GM21381 (cell line): ENCODE measurements at regions not wholly inside any gene's neighbourhood (a gene's known extent, or its start where the extent isn't known, plus 50 kb on each side); places are given as distances from the start of the nearest gene placed in this dataset.
"Not testable (repeated sequence)": the region's sequence is repeated elsewhere in the genome, so short reads cannot be mapped to it uniquely, and the experiment has no call there.

Source experiments
- ATAC-seq: cut with Tn5 transposase; IDR thresholded peaks from one replicate; pipeline ENCODE4 v1.9.1; 2021; ENCODE audit warnings: mild to moderate bottlenecking, moderate library complexity; ENCODE audit not compliant: unreplicated experiment

- ATAC-seq: no peak
These were observed 507.7 kb downstream of the FAM181B start for GRCh38 chr11:82225930-82226329.

- ATAC-seq: no peak
These were observed 508.2 kb downstream of the FAM181B start for GRCh38 chr11:82225502-82225901.

GRCh38 chr11:82216927-82217570 lies 516.6 kb downstream of the FAM181B start:
- no peak for ATAC-seq

- no peak for ATAC-seq
These were observed 523.7 kb downstream of the FAM181B start for GRCh38 chr11:82210011-82210410.

- no peak for ATAC-seq
These were observed 538.4 kb downstream of the FAM181B start for GRCh38 chr11:82195283-82195682.

GRCh38 chr11:82194521-82194920 lies 539.1 kb downstream of the FAM181B start:
- ATAC-seq: no peak

DNA sequence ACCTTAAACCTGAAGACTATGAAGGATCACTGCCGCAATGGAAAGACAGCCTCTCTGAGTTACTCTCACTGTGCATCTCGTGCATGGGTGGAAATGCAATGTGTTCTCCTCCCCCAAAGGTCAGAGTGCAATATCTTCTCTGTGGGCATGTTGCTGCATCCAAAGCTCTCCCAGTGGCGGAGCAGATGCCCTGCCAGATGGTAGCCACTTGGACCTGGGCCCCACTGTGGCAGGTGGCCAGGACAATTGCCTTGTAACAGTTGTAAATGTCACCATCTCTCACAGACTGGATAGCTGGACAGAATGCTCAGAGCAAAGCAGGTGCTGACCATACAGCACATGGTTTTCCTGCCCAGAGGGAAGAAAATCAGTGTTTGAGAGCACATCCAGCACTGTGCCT lies 542.0 kb downstream of the FAM181B start:
- ATAC-seq: no peak

DNA sequence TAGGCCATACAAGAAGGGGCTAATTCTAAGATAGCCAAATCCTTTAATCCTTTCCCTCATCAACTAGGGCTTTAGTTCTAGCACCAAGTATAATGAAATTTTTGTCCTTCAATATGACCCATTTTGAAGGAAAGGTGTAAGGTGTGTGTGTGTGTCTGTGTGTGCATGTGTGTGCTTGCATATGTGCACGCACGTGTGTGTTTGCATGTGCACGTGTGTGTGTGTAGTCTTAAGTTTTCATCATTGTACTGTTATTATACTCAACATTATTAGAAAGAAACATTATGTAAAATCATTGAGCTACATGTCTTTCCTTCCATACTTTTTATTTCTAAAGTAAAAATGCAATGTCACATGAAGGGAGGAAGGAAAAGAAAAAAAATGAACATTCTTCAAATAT lies 547.7 kb downstream of the FAM181B start:
- ATAC-seq: no peak

- no peak for ATAC-seq
These were observed 548.7 kb downstream of the FAM181B start for GRCh38 chr11:82184966-82185365.

DNA sequence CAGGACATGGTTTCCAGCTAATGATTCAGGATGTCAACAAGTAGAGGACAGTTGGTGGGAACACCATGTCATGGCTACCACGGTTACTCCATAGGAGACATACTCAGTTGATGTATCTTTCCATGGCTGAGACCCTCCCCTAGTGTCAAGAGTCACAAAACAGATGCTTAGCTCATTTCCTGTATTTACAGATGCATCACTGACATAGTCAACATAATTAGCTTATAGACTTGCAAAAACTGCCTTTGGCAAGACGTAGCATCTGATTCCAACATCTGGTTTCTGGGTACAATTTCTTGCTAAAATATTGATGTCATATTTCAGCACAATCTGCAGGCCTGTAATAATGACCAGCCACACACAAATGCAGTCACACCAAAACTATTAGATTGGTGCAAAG lies 550.3 kb downstream of the FAM181B start:
- no peak for ATAC-seq

GRCh38 chr11:82182697-82183096 lies 551.0 kb downstream of the FAM181B start:
- ATAC-seq: not testable (repeated sequence)

- not testable (repeated sequence) for ATAC-seq
These were observed 551.9 kb downstream of the FAM181B start for GRCh38 chr11:82181796-82182195.

- ATAC-seq: no peak
These were observed 556.7 kb downstream of the FAM181B start for GRCh38 chr11:82176945-82177344.

DNA sequence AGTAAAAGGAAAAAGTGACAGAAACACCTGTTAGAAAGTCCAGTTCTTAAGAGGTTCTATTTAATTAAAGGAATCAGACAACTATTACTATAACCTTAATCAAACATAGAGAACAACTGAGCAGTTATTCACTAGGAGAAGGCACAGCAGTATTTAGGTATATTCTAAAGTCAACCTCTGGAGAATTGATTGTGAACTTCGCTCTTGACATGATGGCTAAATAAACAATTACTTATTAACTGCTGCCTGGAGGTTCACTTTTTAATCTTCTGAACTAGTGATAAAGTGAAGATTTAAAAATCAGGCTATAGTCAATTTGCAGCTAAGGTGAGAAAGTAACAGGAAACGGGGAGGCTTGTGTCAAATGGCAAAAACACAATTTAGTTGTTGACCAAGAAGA lies 557.3 kb downstream of the FAM181B start:
- no peak for ATAC-seq

GRCh38 chr11:82174610-82175009 lies 559.1 kb downstream of the FAM181B start:
- ATAC-seq: no peak

GRCh38 chr11:82146789-82147188 lies 586.9 kb downstream of the FAM181B start:
- no peak for ATAC-seq

DNA sequence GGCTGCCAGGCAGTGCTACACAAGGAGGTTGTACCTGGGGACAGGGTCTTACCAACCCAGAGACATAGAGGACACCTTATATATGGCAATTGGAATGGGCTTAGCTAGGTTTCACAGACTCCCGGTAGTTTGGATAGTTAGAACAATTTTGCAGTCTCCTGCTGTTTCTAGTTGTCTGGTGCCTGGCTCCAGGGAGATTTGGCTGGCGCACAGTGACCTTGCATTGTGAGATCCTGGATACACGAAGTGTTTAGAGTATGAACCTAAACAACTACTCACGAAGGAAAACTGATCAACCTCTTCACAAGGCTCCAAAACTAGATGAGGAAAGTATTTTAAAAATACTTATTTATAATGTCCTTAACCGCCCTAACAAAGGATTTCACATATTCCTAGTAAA lies 614.7 kb downstream of the FAM181B start:
- no peak for ATAC-seq

GRCh38 chr11:82117362-82117761 lies 616.3 kb downstream of the FAM181B start:
- no peak for ATAC-seq

- ATAC-seq: no peak
These were observed 628.2 kb downstream of the FAM181B start for GRCh38 chr11:82105331-82105998.

DNA sequence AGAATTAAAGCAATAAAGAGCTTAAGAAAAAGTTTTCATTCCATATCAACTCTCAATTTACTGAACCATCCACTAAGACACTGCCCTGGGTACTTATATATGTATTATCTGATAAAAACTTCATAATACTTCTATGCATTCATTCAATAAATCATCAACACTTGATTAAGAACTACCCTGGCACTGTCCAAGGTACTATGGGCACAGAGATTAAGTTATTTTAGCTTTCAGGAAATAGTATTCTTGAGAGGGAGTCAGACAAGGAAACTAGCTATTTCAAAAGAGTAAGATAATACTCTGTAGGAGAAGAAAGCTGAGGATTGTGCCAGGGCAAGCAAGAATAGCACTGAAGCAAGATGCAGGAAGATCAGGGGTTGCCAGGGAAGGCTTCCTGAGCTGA lies 640.8 kb downstream of the FAM181B start:
- no peak for ATAC-seq

DNA sequence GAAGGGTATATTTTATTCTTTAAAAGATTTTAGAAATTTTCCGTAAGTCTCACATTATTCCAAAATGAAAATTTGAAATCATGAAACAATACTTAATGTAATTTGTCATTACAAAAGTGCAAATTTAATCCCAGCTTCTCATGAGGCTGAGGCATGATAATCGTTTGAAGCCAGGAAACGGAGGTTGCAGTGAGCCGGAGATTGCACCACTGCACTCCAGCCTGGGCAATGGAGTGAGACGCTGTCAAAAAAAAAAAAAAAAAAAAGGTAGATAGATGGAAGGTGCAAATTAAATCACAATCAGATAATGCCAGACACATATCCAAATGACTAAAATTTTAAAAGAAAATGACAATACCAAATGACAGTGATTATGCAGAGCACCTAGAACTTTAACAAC lies 644.2 kb downstream of the FAM181B start:
- no peak for ATAC-seq

- ATAC-seq: no peak
These were observed 648.2 kb downstream of the FAM181B start for GRCh38 chr11:82085493-82085892.

DNA sequence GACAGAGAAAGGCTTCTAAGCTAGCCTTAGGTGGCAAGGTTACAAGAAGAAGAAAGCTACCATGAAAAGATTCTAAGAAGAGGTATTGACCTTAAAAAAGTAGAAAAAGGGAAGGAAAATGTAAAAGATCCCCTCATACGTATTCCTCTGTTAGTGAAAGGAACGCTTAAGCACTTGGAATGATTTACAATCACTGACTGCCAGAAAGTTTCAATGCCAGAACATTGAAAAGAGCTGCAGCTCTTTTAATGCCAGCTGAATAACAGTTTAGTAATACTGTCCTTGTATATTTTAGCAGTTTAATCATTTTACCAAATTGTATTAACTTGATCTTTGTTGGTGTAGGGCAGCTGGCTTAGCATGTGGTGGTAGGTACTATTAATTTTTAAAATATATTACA lies 650.7 kb downstream of the FAM181B start:
- ATAC-seq: no peak
